HEK293 (cell line): ENCODE measurements at regions not wholly inside any gene's neighbourhood (a gene's known extent, or its start where the extent isn't known, plus 50 kb on each side); places are given as distances from the start of the nearest gene placed in this dataset.
A peak's percentile ranks its signal among the peaks of the same experiment; 100 is the strongest.

Experiments
- EGR2 ChIP-seq: fragments of 450-650 bp; formaldehyde crosslinking; IDR thresholded peaks from 2 replicates; pipeline ENCODE4 v1.5.1; 2016; ENCODE audit warnings: low read depth, missing biosample characterization, missing genetic modification characterization
- FEZF1 ChIP-seq: fragments of 450-650 bp; formaldehyde crosslinking; IDR thresholded peaks from 2 replicates; pipeline ENCODE4 v1.5.1; 2016; ENCODE audit warnings: missing biosample characterization, missing genetic modification characterization
- GLIS2 ChIP-seq: fragments of 450-650 bp; formaldehyde crosslinking; IDR thresholded peaks from 2 replicates; pipeline ENCODE4 v1.5.1; 2016; ENCODE audit warnings: missing biosample characterization, missing genetic modification characterization
- PRDM1 ChIP-seq: fragments of 450-650 bp; formaldehyde crosslinking; IDR thresholded peaks from 2 replicates; pipeline ENCODE4; 2016; ENCODE audit warnings: missing biosample characterization, missing genetic modification characterization
- SCRT2 ChIP-seq: fragments of 450-650 bp; formaldehyde crosslinking; IDR thresholded peaks from 2 replicates; pipeline ENCODE4 v1.5.1; 2016; ENCODE audit warnings: missing biosample characterization, missing genetic modification characterization
- TSHZ1 ChIP-seq: fragments of 450-650 bp; formaldehyde crosslinking; IDR thresholded peaks from 2 replicates; pipeline ENCODE4 v1.5.1; 2016; ENCODE audit warnings: missing biosample characterization, missing genetic modification characterization, borderline replicate concordance
- ZBTB10 ChIP-seq: fragments of 450-650 bp; formaldehyde crosslinking; IDR thresholded peaks from 2 replicates; pipeline ENCODE4 v1.5.1; 2016; ENCODE audit warnings: missing biosample characterization, missing genetic modification characterization
- ZBTB44 ChIP-seq: fragments of 450-650 bp; IDR thresholded peaks from 2 replicates; pipeline ENCODE4 v1.5.1; 2018; ENCODE audit warnings: missing biosample characterization, mild to moderate bottlenecking, missing genetic modification characterization
- ZBTB49 ChIP-seq: fragments of 450-650 bp; formaldehyde crosslinking; IDR thresholded peaks from 2 replicates; pipeline ENCODE4 v1.5.1; 2016; ENCODE audit warnings: missing biosample characterization, missing genetic modification characterization, low read depth
- ZBTB6 ChIP-seq: fragments of 450-650 bp; formaldehyde crosslinking; IDR thresholded peaks from 2 replicates; pipeline ENCODE4 v1.5.1; 2017; ENCODE audit warnings: missing biosample characterization, missing genetic modification characterization
- ZNF114 ChIP-seq: fragments of 450-650 bp; formaldehyde crosslinking; IDR thresholded peaks from 2 replicates; pipeline ENCODE4 v1.5.0; 2017; ENCODE audit warnings: missing biosample characterization, missing genetic modification characterization
- ZNF121 ChIP-seq: fragments of 450-650 bp; formaldehyde crosslinking; IDR thresholded peaks from 2 replicates; pipeline ENCODE4 v1.5.1; 2016; ENCODE audit warnings: missing biosample characterization, missing genetic modification characterization
- ZNF133 ChIP-seq: fragments of 450-650 bp; formaldehyde crosslinking; IDR thresholded peaks from 2 replicates; pipeline ENCODE4 v1.5.1; 2016; ENCODE audit warnings: missing biosample characterization, missing genetic modification characterization
- ZNF174 ChIP-seq: fragments of 450-650 bp; formaldehyde crosslinking; IDR thresholded peaks from 2 replicates; pipeline ENCODE4 v1.5.0; 2017; ENCODE audit warnings: missing biosample characterization, mild to moderate bottlenecking, missing genetic modification characterization
- ZNF2 ChIP-seq: fragments of 450-650 bp; formaldehyde crosslinking; IDR thresholded peaks from 2 replicates; pipeline ENCODE4 v1.5.1; 2016; ENCODE audit warnings: missing biosample characterization, missing genetic modification characterization
- ZNF24 ChIP-seq: fragments of 450-650 bp; formaldehyde crosslinking; IDR thresholded peaks from 2 replicates; pipeline ENCODE4 v1.5.1; 2016; ENCODE audit warnings: missing biosample characterization, missing genetic modification characterization
- ZNF248 ChIP-seq: fragments of 450-650 bp; formaldehyde crosslinking; IDR thresholded peaks from 2 replicates; pipeline ENCODE4 v1.5.1; 2017; ENCODE audit warnings: missing biosample characterization, missing genetic modification characterization
- ZNF274 ChIP-seq, 2 experiments: fragments of 200-500 bp in 1 of 2; fragments of 450-650 bp in 1 of 2; sonication (Bioruptor generic) in 1 of 2; formaldehyde crosslinking in 1 of 2; IDR thresholded peaks; 2 replicates each; pipeline versions ENCODE4 v1.5.1 to v1.6.1; 2014 to 2016; ENCODE audit warnings: borderline replicate concordance in 1 of 2, inconsistent platforms in 1 of 2, low read length in 1 of 2, missing biosample characterization in 1 of 2, missing genetic modification characterization in 1 of 2
- ZNF302 ChIP-seq: fragments of 450-650 bp; formaldehyde crosslinking; IDR thresholded peaks from 2 replicates; pipeline ENCODE4 v1.5.1; 2016; ENCODE audit warnings: missing biosample characterization, missing genetic modification characterization, low read depth
- ZNF324 ChIP-seq: fragments of 450-650 bp; formaldehyde crosslinking; IDR thresholded peaks from 2 replicates; pipeline ENCODE4 v1.5.1; 2016; ENCODE audit warnings: missing biosample characterization, missing genetic modification characterization
- ZNF366 ChIP-seq: fragments of 450-650 bp; formaldehyde crosslinking; conservative IDR thresholded peaks from 2 replicates; pipeline ENCODE4 v1.5.1; 2016; ENCODE audit warnings: missing biosample characterization, missing genetic modification characterization
- ZNF449 ChIP-seq: fragments of 450-650 bp; formaldehyde crosslinking; IDR thresholded peaks from 2 replicates; pipeline ENCODE4 v1.5.1; 2017; ENCODE audit warnings: missing biosample characterization, mild to moderate bottlenecking, missing genetic modification characterization, moderate library complexity
- ZNF558 ChIP-seq: fragments of 450-650 bp; formaldehyde crosslinking; IDR thresholded peaks from 2 replicates; pipeline ENCODE4 v1.5.1; 2016; ENCODE audit warnings: missing biosample characterization, missing genetic modification characterization
- ZNF768 ChIP-seq: fragments of 450-650 bp; formaldehyde crosslinking; IDR thresholded peaks from 2 replicates; pipeline ENCODE4 v1.5.1; 2018; ENCODE audit warnings: missing biosample characterization, mild to moderate bottlenecking, missing genetic modification characterization
- ZNF843 ChIP-seq: fragments of 450-650 bp; formaldehyde crosslinking; IDR thresholded peaks from 2 replicates; pipeline ENCODE4 v1.5.1; 2016; ENCODE audit warnings: missing biosample characterization, missing genetic modification characterization
- ZSCAN4 ChIP-seq: fragments of 450-650 bp; formaldehyde crosslinking; IDR thresholded peaks from 2 replicates; pipeline ENCODE4 v1.5.1; 2017; ENCODE audit warnings: missing biosample characterization, missing genetic modification characterization

- TF ChIP-seq GLIS2 (tag by site-specific recombination), result peak; percentile 50; the same call in 1 of the 2 replicates
- peak; percentile 58; the same call in 1 of the 2 replicates for TF ChIP-seq ZNF366 (tag by site-specific recombination)
- no peak for TF ChIP-seq FEZF1 (tag by site-specific recombination)
- no peak for TF ChIP-seq EGR2
- 0 out of 2 replicates have a peak, but pooled peaks have one; percentile 32 for TF ChIP-seq ZBTB10 (tag by site-specific recombination)
- peak; percentile 65; the same call in 1 of the 2 replicates for TF ChIP-seq ZNF449 (tag by site-specific recombination)
- no peak for TF ChIP-seq ZNF24 (tag by site-specific recombination)
- TF ChIP-seq ZBTB6 (tag by site-specific recombination), result no peak
- no peak for TF ChIP-seq TSHZ1 (tag by site-specific recombination)
- no peak for TF ChIP-seq ZNF248 (tag by site-specific recombination)
- no peak for TF ChIP-seq ZBTB44 (tag by site-specific recombination)
- TF ChIP-seq PRDM1, result no peak
- no peak for TF ChIP-seq ZNF274 (IDR thresholded peaks at IDR 0.05; ENCODE audit: low read length)
- TF ChIP-seq ZNF274 (tag by site-specific recombination; IDR thresholded peaks at IDR 0.05; ENCODE audit: borderline replicate concordance), result no peak
- no peak for TF ChIP-seq ZNF843 (tag by site-specific recombination)
- TF ChIP-seq ZSCAN4 (tag by site-specific recombination), result no peak
- no peak for TF ChIP-seq ZNF121
- no peak for TF ChIP-seq ZNF302 (tag by site-specific recombination)
- TF ChIP-seq SCRT2 (tag by site-specific recombination), result peak; percentile 86
- TF ChIP-seq ZNF133 (tag by site-specific recombination), result no peak
- TF ChIP-seq ZNF2, result no peak
- TF ChIP-seq ZNF768 (tag by site-specific recombination), result no peak
- no peak for TF ChIP-seq ZNF114 (tag by site-specific recombination)
- TF ChIP-seq ZBTB49 (tag by site-specific recombination), result no peak
- TF ChIP-seq ZNF558 (tag by site-specific recombination), result no peak
- no peak for TF ChIP-seq ZNF174 (tag by site-specific recombination)
- TF ChIP-seq ZNF324, result no peak
These were observed 137.5 kb upstream of the PTPN1 start (continued) for GRCh38 chr20:50372770-50373088.
